ENCODE measurements at regions not wholly inside any gene's neighbourhood (a gene's known extent, or its start where the extent isn't known, plus 50 kb on each side); places are given as distances from the start of the nearest gene placed in this dataset.

- no peak overlapping the region for H3K27ac ChIP-seq (ENCODE audit: insufficient read depth, low read depth, low read length)
- H2AFZ ChIP-seq (ENCODE audit: low read depth, low read length): no peak overlapping the region
- TF ChIP-seq POLR2A (IDR thresholded peaks at IDR 0.05; ENCODE audit: low read depth, low read length) (no peak), EZH2 (IDR thresholded peaks at IDR 0.05; ENCODE audit: borderline replicate concordance, low read depth, low read length, severe bottlenecking) (no peak), POLR2AphosphoS5 (IDR thresholded peaks at IDR 0.05; ENCODE audit: insufficient read depth, low read depth, low read length) (no peak), MYC (IDR thresholded peaks at IDR 0.05; ENCODE audit: low read depth, low read length) (no peak), MAX (IDR thresholded peaks at IDR 0.05; ENCODE audit: insufficient read depth, insufficient read length) (no peak), JUN (IDR thresholded peaks at IDR 0.05; ENCODE audit: borderline replicate concordance, insufficient read depth, insufficient read length, low read depth) (no peak), CTCF (IDR thresholded peaks at IDR 0.05; ENCODE audit: extremely low read depth in 1 of 2, insufficient read depth in 1 of 2, low read depth in 1 of 2, low read length in 2 of 2) (no peak), FOS (IDR thresholded peaks at IDR 0.05; ENCODE audit: borderline replicate concordance, insufficient read depth, low read length) (no peak), GATA2 (IDR thresholded peaks at IDR 0.05; ENCODE audit: insufficient read depth, insufficient read length, low read depth, low read length) (no peak)
- ChIA-PET POLR2A (no interaction called here), CTCF (interaction anchor here (0.7 kb wide), 1 partner anchor 1010 kb away, joined by 3 read pairs; no protein-coding TSS in a partner anchor)
- no TSS peak for BruUV-seq (replicated peaks)
- no peaks in the 10 kb centered on the region for H3K79me2 ChIP-seq (ENCODE audit: control insufficient read depth, insufficient read depth, low read length)
- no peak overlapping the region for H3K4me2 ChIP-seq (ENCODE audit: insufficient read depth, low read length)
- H3K36me3 ChIP-seq (ENCODE audit: control insufficient read depth in 2 of 2, extremely low read depth in 1 of 2, insufficient read depth in 2 of 2, low read length in 2 of 2): no peaks in the 10 kb centered on the region
- no peaks in the 10 kb centered on the region for H3K9me3 ChIP-seq (replicated peaks; ENCODE audit: control insufficient read depth, insufficient read depth, low read length)
- H3K27me3 ChIP-seq (ENCODE audit: control insufficient read depth in 2 of 2, insufficient read depth in 2 of 2, low read length in 2 of 2): no peaks in the 10 kb centered on the region
- H3K4me1 ChIP-seq (ENCODE audit: control insufficient read depth, extremely low read depth, insufficient read depth, low read length): no peaks in the 10 kb centered on the region
- intact Hi-C loops (cut with micrococcal nuclease) (no loop called here), dilution Hi-C loops (cut with MboI; ENCODE audit: extremely low pct_ligation_motif_present, low sequenced_read_pairs) (no loop called here)
- H3K9me1 ChIP-seq (replicated peaks; ENCODE audit: control insufficient read depth, extremely low read depth, insufficient read depth, low read length): no peaks in the 10 kb centered on the region
- H3K9ac ChIP-seq (replicated peaks; ENCODE audit: extremely low read depth, insufficient read depth, low read length): no peak overlapping the region
- DNase-seq (ENCODE audit: low read depth, low spot score) (no peak), FAIRE-seq (no peak)
- H3K4me3 ChIP-seq (replicated peaks in 1 of 3; ENCODE audit: insufficient read depth in 1 of 3, low read depth in 1 of 3, low read length in 3 of 3): no peak overlapping the region
- H4K20me1 ChIP-seq (replicated peaks; ENCODE audit: control insufficient read depth, extremely low read depth, insufficient read depth, low read length): no peaks in the 10 kb centered on the region
Observed at GRCh38 chr13:71051573-71051972, 815.4 kb downstream of the DACH1 start.
